Uterus (tissue), 3 donors: ENCODE measurements at regions not wholly inside any gene's neighbourhood (a gene's known extent, or its start where the extent isn't known, plus 50 kb on each side); places are given as distances from the start of the nearest gene placed in this dataset.
"Not testable (repeated sequence)": the region's sequence is repeated elsewhere in the genome, so short reads cannot be mapped to it uniquely, and the experiment has no call there.

Source experiments
- DNase-seq, 2 donors: peaks; one replicate each; pipeline ENCODE4 v3.0.0-alpha.2; 2019 to 2020
- H3K27ac ChIP-seq, 2 donors: fragments of 200-600 bp; sonication (generic); 1 replicate in 1 of 2; 2 replicates in 1 of 2; pipeline ENCODE4 v1.5.1; 2016 to 2018
- H3K27me3 ChIP-seq, 2 donors: fragments of 200-600 bp; sonication (generic); one replicate each; pipeline ENCODE4 v1.5.1; 2018 to 2019; ENCODE audit warnings: control low read depth in 1 of 2
- H3K36me3 ChIP-seq, 2 donors: fragments of 200-600 bp; sonication (generic); one replicate each; pipeline ENCODE4 v1.5.1; 2019; ENCODE audit warnings: control low read depth in 1 of 2
- H3K4me1 ChIP-seq, 2 donors: fragments of 200-600 bp; sonication (generic); one replicate each; pipeline ENCODE4 v1.5.1; 2018 to 2019; ENCODE audit warnings: control low read depth in 1 of 2
- H3K4me3 ChIP-seq, 2 donors: fragments of 200-600 bp; sonication (generic); 1 replicate in 1 of 2; 2 replicates in 1 of 2; pipeline ENCODE4 v1.5.1; 2018 to 2019; ENCODE audit warnings: mild to moderate bottlenecking in 1 of 2
- H3K9me3 ChIP-seq, 2 donors: fragments of 200-600 bp; sonication (generic); one replicate each; pipeline ENCODE4 v1.5.1; 2019; ENCODE audit warnings: control low read depth in 1 of 2
- CTCF ChIP-seq, 4 experiments: fragments of 200-600 bp in 2 of 4; fragments of 450-650 bp in 2 of 4; sonication (generic) in 2 of 4; IDR thresholded peaks; one replicate each; pipeline ENCODE4 v1.5.1; 2016 to 2019; ENCODE audit warnings: antibody characterized with exemption in 4 of 4, mild to moderate bottlenecking in 2 of 4, moderate library complexity in 1 of 4
- POLR2A ChIP-seq, 2 donors: fragments of 450-650 bp; IDR thresholded peaks; one replicate each; pipeline ENCODE4 v1.6.1; 2016; ENCODE audit warnings: antibody characterized with exemption in 2 of 2, mild to moderate bottlenecking in 1 of 2, moderate library complexity in 1 of 2
- intact Hi-C: fragments of 100-400 bp; cut with DNase I; formaldehyde crosslinking; loops from one replicate; pipeline ENCODE4 v1.15.1; 2023; ENCODE audit warnings: low total_unique reads
- donor health status: DM: yes; HTN: yes; CAD: no.

- H3K36me3 ChIP-seq, result no peaks in the 10 kb centered on the region
- H3K4me3 ChIP-seq, result no peak overlapping the region
- TF ChIP-seq POLR2A (IDR thresholded peaks at IDR 0.05), result no peak
- no peak for TF ChIP-seq CTCF (IDR thresholded peaks at IDR 0.05)
- no peaks in the 10 kb centered on the region for H3K4me1 ChIP-seq
- no peak for DNase-seq
- no peak overlapping the region for H3K27ac ChIP-seq
- no peaks in the 10 kb centered on the region for H3K9me3 ChIP-seq
- intact Hi-C loops, result no loop called here
- H3K27me3 ChIP-seq, result no peaks in the 10 kb centered on the region
Measured at GRCh38 chrX:125544856-125545255, 225.2 kb downstream of the TEX13C start.

- intact Hi-C loops, result no loop called here
- Histone ChIP-seq H3K36me3 (no peaks in the 10 kb centered on the region), H3K9me3 (no peaks in the 10 kb centered on the region), H3K27ac (no peak overlapping the region), H3K27me3 (no peaks in the 10 kb centered on the region), H3K4me1 (no peaks in the 10 kb centered on the region), H3K4me3 (no peak overlapping the region)
- DNase-seq, result no peak
- TF ChIP-seq POLR2A (IDR thresholded peaks at IDR 0.05), result no peak
- no peak for TF ChIP-seq CTCF (IDR thresholded peaks at IDR 0.05)
Measured at GRCh38 chrX:125577479-125577878, 257.8 kb downstream of the TEX13C start.

GRCh38 chrX:125604448-125604847 is 284.8 kb downstream of the TEX13C start:
- H3K4me3 ChIP-seq, result no peak overlapping the region
- TF ChIP-seq POLR2A (IDR thresholded peaks at IDR 0.05), result no peak
- no peak for TF ChIP-seq CTCF (IDR thresholded peaks at IDR 0.05)
- no peak for DNase-seq
- H3K36me3 ChIP-seq, result no peaks in the 10 kb centered on the region
- no peaks in the 10 kb centered on the region for H3K4me1 ChIP-seq
- H3K27ac ChIP-seq, result no peak overlapping the region
- intact Hi-C loops, result no loop called here
- no peaks in the 10 kb centered on the region for H3K9me3 ChIP-seq
- no peaks in the 10 kb centered on the region for H3K27me3 ChIP-seq

GRCh38 chrX:125605145-125605544 is 285.5 kb downstream of the TEX13C start:
- H3K27ac ChIP-seq, result no peak overlapping the region
- no peak for DNase-seq
- intact Hi-C loops, result no loop called here
- no peak for TF ChIP-seq POLR2A (IDR thresholded peaks at IDR 0.05)
- no peak for TF ChIP-seq CTCF (IDR thresholded peaks at IDR 0.05)
- H3K9me3 ChIP-seq, result no peaks in the 10 kb centered on the region
- no peak overlapping the region for H3K4me3 ChIP-seq
- H3K4me1 ChIP-seq, result no peaks in the 10 kb centered on the region
- no peaks in the 10 kb centered on the region for H3K27me3 ChIP-seq
- no peaks in the 10 kb centered on the region for H3K36me3 ChIP-seq

GRCh38 chrX:125614591-125615343 is 295.1 kb downstream of the TEX13C start:
- DNase-seq, H3K4me1 ChIP-seq, H3K27ac ChIP-seq, H3K27me3 ChIP-seq, H3K36me3 ChIP-seq, H3K9me3 ChIP-seq, intact Hi-C loops, H3K4me3 ChIP-seq: not testable (repeated sequence)
